DOHH2 (cell line): ENCODE measurements at regions not wholly inside any gene's neighbourhood (a gene's known extent, or its start where the extent isn't known, plus 50 kb on each side); places are given as distances from the start of the nearest gene placed in this dataset.

Experiments
- H3F3A ChIP-seq: fragments of 200-600 bp; sonication (generic), shearing (Covaris generic); 2 replicates; pipeline ENCODE4 v1.6.0; 2016; ENCODE audit warnings: antibody characterized with exemption, mild to moderate bottlenecking; ENCODE audit not compliant: control insufficient read depth, insufficient read depth
- H3K27ac ChIP-seq: fragments of 200-600 bp; sonication (generic); 2 replicates; pipeline ENCODE4 v1.5.1; 2014; ENCODE audit warnings: low read depth, mild to moderate bottlenecking, low read length, moderate library complexity
- H3K27me3 ChIP-seq: fragments of 200-600 bp; sonication (generic); 2 replicates; pipeline ENCODE4 v1.6.1; 2014; ENCODE audit warnings: mild to moderate bottlenecking, low read length, mixed read lengths; ENCODE audit not compliant: control insufficient read depth
- H3K36me3 ChIP-seq: fragments of 200-600 bp; sonication (generic); 2 replicates; pipeline ENCODE4 v1.6.1; 2014; ENCODE audit warnings: mild to moderate bottlenecking, low read length, moderate library complexity, mixed read lengths; ENCODE audit not compliant: control insufficient read depth
- H3K4me1 ChIP-seq: fragments of 200-600 bp; sonication (generic); 2 replicates; pipeline ENCODE4 v1.6.1; 2014; ENCODE audit warnings: mild to moderate bottlenecking, low read length, mixed read lengths; ENCODE audit not compliant: control insufficient read depth
- H3K4me2 ChIP-seq: fragments of 200-600 bp; sonication (generic); 2 replicates; pipeline ENCODE4 v1.6.0; 2014; ENCODE audit warnings: mild to moderate bottlenecking, low read length, moderate library complexity
- H3K4me3 ChIP-seq: fragments of 200-600 bp; sonication (generic); 2 replicates; pipeline ENCODE4 v1.5.1; 2014; ENCODE audit warnings: mild to moderate bottlenecking, low read length, mixed read lengths
- H3K79me2 ChIP-seq: fragments of 200-600 bp; sonication (generic); 2 replicates; pipeline ENCODE4 v1.6.1; 2014; ENCODE audit warnings: mild to moderate bottlenecking, low read length, mixed read lengths; ENCODE audit not compliant: control insufficient read depth
- H3K9me2 ChIP-seq: fragments of 200-600 bp; sonication (generic); replicated peaks from 2 replicates; pipeline ENCODE4 v1.6.1; 2014; ENCODE audit warnings: mild to moderate bottlenecking, low read length, mixed read lengths; ENCODE audit not compliant: control insufficient read depth
- H3K9me3 ChIP-seq: fragments of 200-600 bp; sonication (generic); 2 replicates; pipeline ENCODE4 v1.6.1; 2014; ENCODE audit warnings: antibody characterized with exemption, low read length, mixed read lengths; ENCODE audit not compliant: control insufficient read depth, insufficient read depth
- H4K20me1 ChIP-seq: fragments of 200-600 bp; sonication (generic); 2 replicates; pipeline ENCODE4 v1.6.0; 2014; ENCODE audit warnings: low read depth, mild to moderate bottlenecking, antibody characterized with exemption, low read length, moderate library complexity; ENCODE audit not compliant: control insufficient read depth, insufficient read depth
- EZH2phosphoT487 ChIP-seq: fragments of 200-600 bp; sonication (generic); IDR thresholded peaks from 2 replicates; pipeline ENCODE4 v1.6.1; 2017; ENCODE audit warnings: borderline replicate concordance, mild to moderate bottlenecking, antibody characterized with exemption, low read length, moderate library complexity, mixed read lengths
- TF ChIP-seq, protein P1 (sequence below): fragments of 200-600 bp; sonication (generic); IDR thresholded peaks from one replicate; pipeline ENCODE4 v1.5.1; 2014; ENCODE audit warnings: antibody characterized with exemption, mild to moderate bottlenecking, low read depth, low read length; ENCODE audit not compliant: poor library complexity, severe bottlenecking

DNA sequence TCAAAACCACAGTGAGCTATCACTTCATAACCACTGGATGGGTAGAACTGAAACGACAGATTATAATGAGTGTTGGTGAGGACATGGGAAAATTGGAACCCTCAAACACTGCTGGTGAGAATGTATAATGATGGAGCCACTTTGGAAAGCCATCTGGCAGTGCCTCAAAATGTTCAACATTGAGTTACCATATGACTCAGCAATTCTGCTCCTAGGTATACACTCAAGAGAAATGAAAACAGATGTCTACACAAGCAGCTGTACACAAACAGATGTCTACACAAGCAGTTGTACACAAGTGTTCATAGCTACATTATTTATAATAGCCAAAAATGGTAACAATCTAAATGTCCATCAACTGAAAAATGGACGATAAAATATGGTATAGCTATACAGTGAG lies 143.9 kb downstream of the PDGFRA start:
- Histone ChIP-seq H3K36me3 (no peaks in the 10 kb centered on the region), H3K4me3 (no peak overlapping the region), H3K9me2 (no peaks in the 10 kb centered on the region), H3K4me1 (no peaks in the 10 kb centered on the region), H3K27ac (no peak overlapping the region), H3F3A (no peaks in the 10 kb centered on the region), H3K27me3 (no peaks in the 10 kb centered on the region), H3K4me2 (no peak overlapping the region), H3K9me3 (no peaks in the 10 kb centered on the region), H4K20me1 (no peaks in the 10 kb centered on the region), H3K79me2 (no peaks in the 10 kb centered on the region)
- no peak for TF ChIP-seq EZH2phosphoT487
- TF ChIP-seq, protein P1, sequence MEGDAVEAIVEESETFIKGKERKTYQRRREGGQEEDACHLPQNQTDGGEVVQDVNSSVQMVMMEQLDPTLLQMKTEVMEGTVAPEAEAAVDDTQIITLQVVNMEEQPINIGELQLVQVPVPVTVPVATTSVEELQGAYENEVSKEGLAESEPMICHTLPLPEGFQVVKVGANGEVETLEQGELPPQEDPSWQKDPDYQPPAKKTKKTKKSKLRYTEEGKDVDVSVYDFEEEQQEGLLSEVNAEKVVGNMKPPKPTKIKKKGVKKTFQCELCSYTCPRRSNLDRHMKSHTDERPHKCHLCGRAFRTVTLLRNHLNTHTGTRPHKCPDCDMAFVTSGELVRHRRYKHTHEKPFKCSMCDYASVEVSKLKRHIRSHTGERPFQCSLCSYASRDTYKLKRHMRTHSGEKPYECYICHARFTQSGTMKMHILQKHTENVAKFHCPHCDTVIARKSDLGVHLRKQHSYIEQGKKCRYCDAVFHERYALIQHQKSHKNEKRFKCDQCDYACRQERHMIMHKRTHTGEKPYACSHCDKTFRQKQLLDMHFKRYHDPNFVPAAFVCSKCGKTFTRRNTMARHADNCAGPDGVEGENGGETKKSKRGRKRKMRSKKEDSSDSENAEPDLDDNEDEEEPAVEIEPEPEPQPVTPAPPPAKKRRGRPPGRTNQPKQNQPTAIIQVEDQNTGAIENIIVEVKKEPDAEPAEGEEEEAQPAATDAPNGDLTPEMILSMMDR, result no peak

DNA sequence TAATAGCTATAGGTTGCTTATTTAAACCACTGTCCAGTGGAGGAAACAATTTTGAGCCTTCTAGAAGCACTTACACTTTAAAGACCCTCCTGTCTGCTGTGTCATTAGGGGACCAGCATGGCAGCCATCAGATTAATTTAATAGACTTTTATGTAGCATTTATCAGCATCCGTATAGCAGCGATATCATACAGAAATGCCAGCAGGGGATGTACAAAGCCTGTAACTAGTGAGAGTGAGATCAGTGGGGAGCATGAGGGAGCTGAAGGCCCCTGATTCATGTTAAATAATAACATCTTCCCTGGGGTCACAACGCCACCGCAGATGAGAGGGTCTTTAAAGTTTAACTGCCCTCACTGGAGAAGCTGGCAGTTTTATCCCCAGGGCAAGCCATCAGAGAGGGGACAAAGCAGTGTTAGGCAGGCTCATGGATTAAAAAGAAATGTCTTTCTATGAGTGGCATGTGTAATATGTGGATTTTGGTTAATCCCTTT lies 144.7 kb downstream of the PDGFRA start:
- H3K27ac ChIP-seq, result no peak overlapping the region
- H3K4me3 ChIP-seq, result no peak overlapping the region
- no peaks in the 10 kb centered on the region for H3K9me2 ChIP-seq
- H3K36me3 ChIP-seq, result no peaks in the 10 kb centered on the region
- no peak overlapping the region for H3K4me2 ChIP-seq
- no peaks in the 10 kb centered on the region for H3K79me2 ChIP-seq
- H4K20me1 ChIP-seq, result no peaks in the 10 kb centered on the region
- H3K27me3 ChIP-seq, result no peaks in the 10 kb centered on the region
- H3F3A ChIP-seq, result no peaks in the 10 kb centered on the region
- TF ChIP-seq, protein P1, result no peak
- TF ChIP-seq EZH2phosphoT487, result no peak
- no peaks in the 10 kb centered on the region for H3K4me1 ChIP-seq
- H3K9me3 ChIP-seq, result no peaks in the 10 kb centered on the region

DNA sequence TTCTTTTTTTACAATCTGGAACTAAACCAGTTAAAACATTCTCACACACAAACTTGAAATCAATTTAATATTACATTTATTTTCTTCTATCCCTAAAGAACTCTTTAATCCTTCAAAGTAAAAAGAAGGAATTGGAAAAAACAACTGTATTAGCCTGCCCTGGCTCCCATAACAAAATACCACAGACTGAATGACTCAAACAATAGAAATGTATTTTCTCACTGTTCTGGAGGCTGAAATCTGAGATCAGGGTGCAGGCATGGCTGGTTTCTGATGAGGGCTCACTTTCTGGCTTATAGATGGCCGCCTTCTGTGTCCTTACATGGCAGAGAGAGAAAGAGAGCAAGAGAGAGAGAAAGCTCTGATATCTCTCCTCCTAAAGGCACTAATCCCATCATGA lies 149.4 kb downstream of the PDGFRA start:
- H3K27ac ChIP-seq, result no peak overlapping the region

More for the DNA sequence above, 149.4 kb downstream of the PDGFRA start:
- Histone ChIP-seq H3K9me3 (no peaks in the 10 kb centered on the region), H3F3A (no peaks in the 10 kb centered on the region), H3K79me2 (no peaks in the 10 kb centered on the region), H3K36me3 (no peaks in the 10 kb centered on the region), H3K4me2 (no peak overlapping the region), H3K9me2 (no peaks in the 10 kb centered on the region), H3K4me1 (no peaks in the 10 kb centered on the region), H3K27me3 (no peaks in the 10 kb centered on the region), H4K20me1 (no peaks in the 10 kb centered on the region), H3K4me3 (no peak overlapping the region)
- TF ChIP-seq, protein P1, result no peak
- no peak for TF ChIP-seq EZH2phosphoT487
